Fibroblast of lung (primary cell): ENCODE measurements at regions not wholly inside any gene's neighbourhood (a gene's known extent, or its start where the extent isn't known, plus 50 kb on each side); places are given as distances from the start of the nearest gene placed in this dataset.

Source experiments
- CTCF ChIP-seq, 2 donors: IDR thresholded peaks in 1 of 2; conservative IDR thresholded peaks in 1 of 2; 1 replicate in 1 of 2; 2 replicates in 1 of 2; pipeline ENCODE4 v1.5.1; 2011 to 2012; ENCODE audit warnings: low read length in 2 of 2, control low read depth in 1 of 2, inconsistent platforms in 1 of 2, low read depth in 1 of 2, mild to moderate bottlenecking in 1 of 2
- EZH2 ChIP-seq: IDR thresholded peaks from 2 replicates; pipeline ENCODE4 v1.5.1; 2012; ENCODE audit warnings: low read length, control low read depth, mild to moderate bottlenecking; ENCODE audit errors: missing control alignments

GRCh38 chrY:7204456-7204855, 292.9 kb upstream of the AMELY start:
- no peak for TF ChIP-seq CTCF (conservative IDR thresholded peaks at IDR 0.05 in 1 of 2, IDR thresholded peaks at IDR 0.05 in 1 of 2; ENCODE audit: low read depth in 1 of 2, low read length in 2 of 2)
- TF ChIP-seq EZH2 = no peak
